Thoracic aorta (tissue), 2 donors: ENCODE measurements at regions not wholly inside any gene's neighbourhood (a gene's known extent, or its start where the extent isn't known, plus 50 kb on each side); places are given as distances from the start of the nearest gene placed in this dataset.

ENCODE experiments used
- ATAC-seq: fragments of 150-250 bp; one replicate; pipeline ENCODE4 v1.8.0; 2017; ENCODE audit warnings: low read depth; ENCODE audit not compliant: insufficient number of reproducible peaks, low FRiP score
- DNase-seq: peaks from one replicate; pipeline ENCODE4 v3.0.0-alpha.2; 2020; ENCODE audit warnings: low spot score
- H3K27ac ChIP-seq, 2 donors: fragments of 200-600 bp; sonication (generic); 1 replicate in 1 of 2; 2 replicates in 1 of 2; pipeline ENCODE4 v1.5.1; 2016; ENCODE audit warnings: mild to moderate bottlenecking in 2 of 2, moderate library complexity in 2 of 2
- H3K27me3 ChIP-seq: fragments of 200-600 bp; sonication (generic); replicated peaks from 2 replicates; pipeline ENCODE4 v1.6.0; 2016; ENCODE audit warnings: mild to moderate bottlenecking; ENCODE audit not compliant: insufficient read depth
- H3K36me3 ChIP-seq: fragments of 200-600 bp; sonication (generic); one replicate; pipeline ENCODE4 v1.5.1; 2016
- H3K4me1 ChIP-seq, 2 donors: fragments of 200-600 bp; sonication (generic); 1 replicate in 1 of 2; 2 replicates in 1 of 2; pipeline versions ENCODE4 v1.5.1 to v1.6.0; 2016; ENCODE audit warnings: low read depth in 2 of 2, mild to moderate bottlenecking in 1 of 2; ENCODE audit not compliant: control insufficient read depth in 1 of 2
- H3K4me3 ChIP-seq: fragments of 200-600 bp; sonication (generic); 2 replicates; pipeline ENCODE4 v1.5.1; 2016; ENCODE audit warnings: mild to moderate bottlenecking
- H3K9me3 ChIP-seq: fragments of 200-600 bp; sonication (generic); 2 replicates; pipeline ENCODE4 v1.5.1; 2016
- TF ChIP-seq, protein P1 (sequence below): fragments of 200-600 bp; sonication (generic); IDR thresholded peaks from one replicate; pipeline ENCODE4 v1.5.1; 2019; ENCODE audit warnings: antibody characterized with exemption

DNA sequence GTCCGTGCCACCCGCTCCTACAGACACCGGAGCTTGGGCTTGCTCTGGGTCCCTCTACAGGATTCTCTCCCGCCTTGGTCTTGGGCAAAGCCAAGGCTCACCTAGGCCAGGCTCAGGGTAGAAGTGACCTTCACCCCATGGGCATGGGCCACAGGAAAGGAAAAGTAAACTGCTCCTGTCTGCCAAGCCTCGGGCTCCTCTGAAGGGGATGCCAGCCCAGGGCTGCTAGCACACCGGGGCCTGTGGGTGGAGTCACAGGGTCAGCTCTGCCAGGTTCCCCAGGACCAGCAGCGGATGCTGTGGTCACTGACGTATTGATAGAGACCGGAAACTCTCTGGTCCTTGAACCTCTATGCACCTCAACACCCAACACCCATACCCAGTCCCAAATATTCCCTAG, 222.7 kb upstream of the MGMT start:
- ATAC-seq (no peak), DNase-seq (no peak)
- Histone ChIP-seq H3K27me3 (no peaks in the 10 kb centered on the region), H3K4me3 (no peak overlapping the region), H3K36me3 (no peaks in the 10 kb centered on the region), H3K4me1 (no peaks in the 10 kb centered on the region), H3K9me3 (no peaks in the 10 kb centered on the region), H3K27ac (no peak overlapping the region)
- TF ChIP-seq, protein P1, sequence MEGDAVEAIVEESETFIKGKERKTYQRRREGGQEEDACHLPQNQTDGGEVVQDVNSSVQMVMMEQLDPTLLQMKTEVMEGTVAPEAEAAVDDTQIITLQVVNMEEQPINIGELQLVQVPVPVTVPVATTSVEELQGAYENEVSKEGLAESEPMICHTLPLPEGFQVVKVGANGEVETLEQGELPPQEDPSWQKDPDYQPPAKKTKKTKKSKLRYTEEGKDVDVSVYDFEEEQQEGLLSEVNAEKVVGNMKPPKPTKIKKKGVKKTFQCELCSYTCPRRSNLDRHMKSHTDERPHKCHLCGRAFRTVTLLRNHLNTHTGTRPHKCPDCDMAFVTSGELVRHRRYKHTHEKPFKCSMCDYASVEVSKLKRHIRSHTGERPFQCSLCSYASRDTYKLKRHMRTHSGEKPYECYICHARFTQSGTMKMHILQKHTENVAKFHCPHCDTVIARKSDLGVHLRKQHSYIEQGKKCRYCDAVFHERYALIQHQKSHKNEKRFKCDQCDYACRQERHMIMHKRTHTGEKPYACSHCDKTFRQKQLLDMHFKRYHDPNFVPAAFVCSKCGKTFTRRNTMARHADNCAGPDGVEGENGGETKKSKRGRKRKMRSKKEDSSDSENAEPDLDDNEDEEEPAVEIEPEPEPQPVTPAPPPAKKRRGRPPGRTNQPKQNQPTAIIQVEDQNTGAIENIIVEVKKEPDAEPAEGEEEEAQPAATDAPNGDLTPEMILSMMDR: no peak

DNA sequence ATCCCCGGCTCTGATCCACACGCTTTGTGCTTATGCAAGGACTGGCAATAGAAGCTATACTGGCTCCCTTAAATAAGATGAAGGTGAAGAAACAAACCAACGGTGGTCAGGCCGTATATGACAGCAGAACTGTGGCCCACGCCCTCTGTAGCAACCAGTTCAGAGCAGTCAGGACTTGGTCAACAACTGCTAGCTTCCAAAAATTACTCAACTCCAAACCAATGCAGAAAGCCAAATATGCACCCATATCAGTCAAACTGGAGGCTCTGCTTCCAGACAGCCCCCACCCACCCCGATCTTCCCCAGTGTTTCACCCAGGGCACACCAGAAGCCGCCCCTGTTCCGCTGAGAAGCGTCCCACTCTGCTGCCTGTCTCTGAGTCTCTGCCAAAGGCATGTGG, 222.3 kb upstream of the MGMT start:
- Histone ChIP-seq H3K36me3 (no peaks in the 10 kb centered on the region), H3K27me3 (no peaks in the 10 kb centered on the region), H3K4me1 (no peaks in the 10 kb centered on the region), H3K4me3 (no peak overlapping the region), H3K9me3 (no peaks in the 10 kb centered on the region), H3K27ac (no peak overlapping the region)
- no peak for ATAC-seq
- DNase-seq: no peak
- TF ChIP-seq, protein P1: no peak

DNA sequence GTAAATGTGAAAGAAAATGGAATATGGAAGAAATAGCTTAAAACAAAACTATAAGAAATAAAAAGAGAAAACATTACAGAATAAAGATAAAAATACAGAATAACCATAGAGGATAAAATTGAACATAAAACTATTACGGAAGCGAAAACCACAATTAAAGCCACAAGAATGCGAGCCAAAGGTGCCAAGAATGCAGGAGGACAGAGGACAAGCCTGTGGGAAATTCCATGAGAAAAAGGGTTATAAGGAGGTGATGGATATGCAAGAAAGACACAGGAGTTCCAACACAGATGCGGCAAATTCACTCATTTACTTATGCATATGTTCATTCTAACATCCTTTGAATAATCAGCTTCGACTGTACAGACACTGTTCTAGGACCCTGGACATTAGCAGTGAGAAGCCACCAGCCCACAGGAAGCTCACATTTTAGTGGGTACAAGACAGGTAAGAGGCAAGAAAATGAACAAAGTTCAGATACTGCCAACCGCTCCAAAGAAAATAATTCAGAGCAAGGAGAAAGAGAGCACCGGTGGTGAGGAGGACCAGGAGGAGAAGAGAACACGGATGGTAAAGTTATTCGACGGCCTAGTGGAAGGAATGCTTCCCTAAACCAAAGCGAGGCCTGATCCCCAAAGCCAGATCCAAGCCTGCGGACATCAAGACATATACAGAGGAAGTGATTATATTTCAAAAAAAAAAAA, 213.7 kb upstream of the MGMT start:
- DNase-seq (no peak), ATAC-seq (no peak)
- Histone ChIP-seq H3K36me3 (no peaks in the 10 kb centered on the region), H3K27ac (no peak overlapping the region), H3K4me3 (no peak overlapping the region), H3K4me1 (no peaks in the 10 kb centered on the region), H3K9me3 (no peaks in the 10 kb centered on the region), H3K27me3 (no peaks in the 10 kb centered on the region)
- TF ChIP-seq, protein P1: no peak

DNA sequence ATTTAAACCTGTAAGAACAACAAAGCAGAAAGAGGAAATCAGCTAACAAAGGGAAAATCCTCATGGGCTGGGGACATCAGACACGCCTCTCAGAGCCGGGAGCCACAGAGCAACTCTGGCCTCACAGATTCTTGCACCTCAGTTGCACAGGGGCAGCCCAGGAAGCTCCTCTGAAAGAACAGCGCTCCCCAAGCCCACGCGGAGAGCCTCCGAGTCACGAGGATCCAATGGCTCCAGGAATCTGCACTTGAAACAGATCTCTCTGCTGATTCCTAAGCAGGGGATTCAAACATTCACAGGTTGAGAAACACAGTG, 213.2 kb upstream of the MGMT start:
- no peak for DNase-seq
- no peaks in the 10 kb centered on the region for H3K27me3 ChIP-seq
- H3K4me1 ChIP-seq: no peaks in the 10 kb centered on the region
- no peak overlapping the region for H3K4me3 ChIP-seq
- H3K36me3 ChIP-seq: no peaks in the 10 kb centered on the region
- no peak overlapping the region for H3K27ac ChIP-seq
- no peaks in the 10 kb centered on the region for H3K9me3 ChIP-seq
- TF ChIP-seq, protein P1: no peak
- ATAC-seq: no peak

DNA sequence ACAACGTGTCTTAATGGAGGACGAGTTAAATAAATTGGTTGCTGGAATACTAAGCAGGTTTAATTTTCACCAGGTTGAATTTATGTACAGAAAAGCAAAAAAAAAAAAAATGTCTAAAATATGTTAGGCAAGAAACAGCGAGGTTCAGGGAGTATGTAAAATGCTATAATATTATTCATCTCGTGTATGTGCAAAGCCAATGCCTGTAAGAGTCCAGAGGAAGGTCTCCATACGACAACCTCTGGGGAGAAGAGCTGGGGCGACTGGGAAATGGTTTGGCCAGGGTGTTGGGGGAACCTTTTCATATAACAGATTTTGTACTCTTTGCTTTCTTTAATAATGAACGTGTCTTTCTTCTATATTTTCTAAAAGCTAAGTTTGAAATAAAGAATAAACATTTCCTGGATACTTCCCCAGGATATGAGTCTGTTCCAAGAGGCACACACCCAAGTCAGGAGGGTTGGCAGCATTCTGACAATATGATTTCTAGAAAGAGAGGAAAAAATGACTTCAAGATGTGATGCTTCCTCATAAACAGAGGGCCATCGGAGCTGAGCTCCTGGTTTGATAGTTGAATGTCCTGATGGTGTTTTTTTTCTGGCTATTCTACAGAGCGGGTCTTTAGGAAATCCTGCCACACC, 208.6 kb upstream of the MGMT start:
- no peak for ATAC-seq
- Histone ChIP-seq H3K27ac (peak overlapping the region in 1 of 2 donors; percentile 21), H3K4me1 (no peaks in the 10 kb centered on the region), H3K36me3 (no peaks in the 10 kb centered on the region), H3K9me3 (no peaks in the 10 kb centered on the region), H3K4me3 (no peak overlapping the region), H3K27me3 (no peaks in the 10 kb centered on the region)
- TF ChIP-seq, protein P1: no peak
- no peak for DNase-seq
